Inflammatory macrophage treated with lipopolysaccharide for 1 hour (primary cell): ENCODE measurements at regions not wholly inside any gene's neighbourhood (a gene's known extent, or its start where the extent isn't known, plus 50 kb on each side); places are given as distances from the start of the nearest gene placed in this dataset.
"Not testable (repeated sequence)": the region's sequence is repeated elsewhere in the genome, so short reads cannot be mapped to it uniquely, and the experiment has no call there.

Experiments used
- DNase-seq, 2 donors: peaks; one replicate each; pipeline ENCODE4 v3.0.0-alpha.2; 2020 to 2022

- DNase-seq: peak; percentile 44 to 60
Observed at GRCh38 chr1:197985351-197985750, 68.2 kb downstream of the LHX9 start.

- no peak for DNase-seq
Observed at GRCh38 chr1:197986817-197987216, 69.6 kb downstream of the LHX9 start.

- DNase-seq: no peak
Observed at GRCh38 chr1:197987294-197987693, 70.1 kb downstream of the LHX9 start.

GRCh38 chr1:197988581-197988980 lies 71.4 kb downstream of the LHX9 start:
- DNase-seq: not testable (repeated sequence)

DNA sequence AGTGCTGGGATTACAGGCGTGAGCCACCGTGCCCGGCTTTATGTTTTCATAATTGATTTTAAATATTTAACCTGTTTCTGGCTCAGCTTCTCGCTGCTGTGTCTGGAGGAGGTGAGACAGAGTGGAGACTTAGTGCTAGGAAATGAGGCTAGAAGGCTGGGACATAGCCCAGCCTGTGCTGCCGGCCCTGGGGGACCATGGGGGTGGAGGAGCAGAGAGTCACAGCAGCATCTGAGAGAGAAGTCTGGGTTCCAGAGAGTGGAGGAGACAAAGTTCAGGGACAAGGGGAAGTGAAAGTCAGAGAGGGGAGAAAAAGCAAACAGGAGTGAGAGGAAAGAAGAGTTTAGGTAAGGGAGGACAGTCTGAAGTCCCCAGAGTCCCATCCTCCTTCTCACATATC lies 71.9 kb downstream of the LHX9 start:
- no peak for DNase-seq

DNA sequence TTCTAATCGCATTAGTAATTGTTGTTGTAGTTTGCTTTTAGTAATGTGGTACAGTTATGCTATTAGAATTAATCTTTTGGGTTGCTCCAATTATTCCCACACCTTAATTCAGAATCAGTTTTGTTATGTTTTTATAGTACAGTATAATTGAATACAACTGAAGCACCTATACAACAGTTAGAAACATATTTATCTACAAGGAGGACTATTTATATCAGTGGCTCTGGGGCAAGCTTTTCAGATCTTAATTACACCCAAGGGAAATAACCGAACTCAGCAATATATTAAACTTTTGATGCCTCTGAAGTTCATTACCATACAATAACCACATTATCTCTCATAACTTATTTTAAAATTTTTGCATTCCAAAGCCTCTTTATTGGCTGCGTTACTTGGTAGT lies 74.4 kb downstream of the LHX9 start:
- no peak for DNase-seq

DNA sequence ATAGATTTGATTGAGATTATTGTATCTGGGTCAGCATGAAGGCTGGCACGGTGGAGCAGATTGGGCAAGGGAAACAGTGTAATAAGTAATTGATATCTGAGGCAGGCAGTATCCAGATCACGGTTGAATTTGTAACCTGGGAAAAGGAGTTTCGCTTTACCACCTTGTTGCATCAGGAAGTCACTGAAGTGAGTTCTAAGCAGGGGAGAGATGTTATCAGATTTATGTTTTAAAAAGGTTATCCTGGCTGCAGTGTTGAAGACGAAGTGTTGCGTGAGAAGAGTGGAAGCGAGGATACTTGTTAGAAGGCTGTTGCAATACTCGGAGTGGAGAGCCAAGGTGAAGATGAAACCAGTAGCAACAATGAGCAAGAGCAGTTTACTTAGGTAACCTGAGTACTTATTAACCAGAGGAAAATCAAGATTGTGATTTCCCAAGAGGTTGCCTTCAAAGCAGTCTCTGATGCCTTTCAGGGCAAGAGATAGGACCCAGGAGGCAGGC lies 77.8 kb downstream of the LHX9 start:
- DNase-seq: no peak

GRCh38 chr1:197995408-197996258 lies 78.5 kb downstream of the LHX9 start:
- DNase-seq: no peak

- DNase-seq: not testable (repeated sequence)
Observed at GRCh38 chr1:197996259-197996512, 79.0 kb downstream of the LHX9 start.

GRCh38 chr1:197998110-197998509 lies 80.9 kb downstream of the LHX9 start:
- DNase-seq: no peak

- no peak for DNase-seq
Observed at GRCh38 chr1:198001776-198002408, 84.7 kb downstream of the LHX9 start.

DNA sequence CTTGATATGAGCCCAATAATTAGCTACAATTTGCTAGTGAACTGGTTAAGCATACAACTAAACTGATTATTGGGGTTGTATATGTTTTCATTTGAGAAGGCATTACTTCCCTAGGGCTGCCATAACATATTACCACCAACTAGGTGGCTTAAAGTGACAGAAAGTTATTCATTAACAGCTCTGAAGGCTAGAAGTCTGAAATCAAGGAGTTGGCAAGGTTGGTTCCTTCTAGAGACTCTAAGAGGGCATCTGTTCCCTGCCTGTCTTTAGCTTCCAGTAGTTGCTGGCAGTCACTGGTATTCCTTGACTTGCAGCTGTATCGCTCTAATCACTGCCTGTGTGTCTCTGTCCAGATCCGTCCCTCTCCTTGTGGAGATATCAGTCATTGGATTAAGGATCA lies 86.3 kb downstream of the LHX9 start:
- no peak for DNase-seq

DNA sequence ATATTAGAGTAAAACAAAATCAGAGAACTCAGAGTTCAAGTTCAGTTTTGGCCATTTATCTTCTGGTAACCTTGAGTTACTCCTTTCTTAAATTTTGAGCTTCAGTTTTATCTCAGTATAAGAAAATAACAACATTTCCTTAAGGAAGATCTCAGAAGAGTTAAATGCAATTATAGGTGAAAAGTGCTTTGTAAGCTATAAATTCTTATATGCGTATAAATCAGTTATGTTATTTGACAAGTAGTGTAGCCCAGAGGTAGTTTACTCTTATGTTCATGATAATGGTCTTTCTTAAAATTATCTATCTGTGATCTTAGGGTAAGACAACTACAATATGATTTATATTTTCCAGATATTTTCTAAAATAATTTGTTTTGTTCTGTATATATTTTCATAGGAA lies 89.8 kb downstream of the LHX9 start:
- no peak for DNase-seq

- DNase-seq: no peak
Observed at GRCh38 chr1:198007687-198008607, 90.8 kb downstream of the LHX9 start.

DNA sequence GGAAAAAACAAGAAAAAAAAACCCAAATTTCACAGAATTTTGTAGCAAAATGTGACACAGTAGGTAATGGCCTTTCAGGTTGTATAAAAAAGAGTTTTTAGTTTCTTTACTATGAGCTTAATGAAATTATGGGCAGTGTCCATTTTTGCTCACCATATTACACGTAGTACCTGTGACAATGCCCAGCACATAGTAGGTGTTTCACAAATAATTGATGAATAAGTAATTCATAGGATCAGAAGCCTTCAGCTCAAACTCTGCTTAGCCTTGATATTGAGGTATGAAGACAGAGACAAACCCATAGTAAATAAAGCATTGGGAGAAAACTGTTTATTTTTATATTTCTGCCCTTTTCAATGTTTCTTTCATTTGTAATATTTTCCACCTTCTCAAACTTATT lies 97.2 kb downstream of the LHX9 start:
- DNase-seq: no peak

DNA sequence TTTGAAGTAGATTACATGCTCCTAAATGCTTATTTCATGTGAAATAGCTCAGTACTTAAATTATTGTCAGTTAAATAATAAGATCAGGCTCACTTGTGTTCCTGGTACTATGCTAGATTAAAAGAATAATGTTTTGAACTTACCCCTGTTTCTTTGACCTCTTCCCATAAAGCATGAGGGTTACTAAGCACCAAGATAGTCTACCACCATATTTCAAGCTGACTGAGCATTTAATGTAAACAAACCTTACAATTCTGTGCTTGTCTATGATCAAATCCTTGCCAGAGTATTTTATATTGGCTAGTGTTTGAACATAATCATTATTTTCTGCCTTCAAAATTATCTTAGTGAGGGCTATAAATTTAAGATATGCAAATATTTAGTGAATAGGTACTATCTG lies 98.1 kb downstream of the LHX9 start:
- no peak for DNase-seq

DNA sequence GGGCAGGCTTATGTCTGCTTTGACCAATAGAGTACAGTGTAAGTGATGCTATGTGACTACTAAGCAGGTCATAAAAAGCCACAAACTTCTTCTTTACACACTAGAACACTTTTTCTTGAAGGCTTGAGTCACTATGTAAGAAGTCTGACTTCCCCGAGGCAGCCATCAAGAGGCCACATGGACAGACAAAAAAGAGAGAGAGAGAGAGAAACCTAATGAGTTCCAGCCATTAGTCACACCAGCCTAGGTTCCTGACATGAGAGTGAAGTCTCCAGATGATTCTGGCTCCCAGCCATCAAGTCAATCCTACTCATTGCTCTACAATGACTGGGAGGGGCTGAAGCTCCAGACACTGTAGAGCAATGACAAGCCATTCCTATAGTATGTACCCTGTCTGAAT lies 101.4 kb downstream of the LHX9 start:
- DNase-seq: no peak

DNA sequence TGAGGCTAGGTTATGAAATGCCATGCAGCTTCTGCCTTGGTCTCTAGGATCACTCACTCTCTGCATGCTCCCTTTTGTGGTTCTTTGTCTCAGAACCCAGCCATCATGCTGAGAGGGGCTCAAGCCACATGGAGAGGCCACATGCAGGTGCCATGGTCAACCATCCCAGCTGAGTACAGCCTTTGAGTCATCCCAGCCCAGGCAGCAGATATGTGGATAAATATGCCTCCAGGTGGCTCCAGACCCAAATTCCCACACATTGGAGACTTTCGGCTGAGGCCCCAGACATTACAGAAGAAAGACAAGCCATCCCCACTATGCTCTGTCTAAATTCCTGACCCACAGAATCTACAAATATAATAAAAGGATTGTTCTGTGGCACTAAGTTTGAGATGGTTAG lies 102.0 kb downstream of the LHX9 start:
- DNase-seq: no peak

- no peak for DNase-seq
Observed at GRCh38 chr1:198024336-198024735, 107.2 kb downstream of the LHX9 start.

- no peak for DNase-seq
Observed at GRCh38 chr1:198024782-198025181, 107.6 kb downstream of the LHX9 start.

DNA sequence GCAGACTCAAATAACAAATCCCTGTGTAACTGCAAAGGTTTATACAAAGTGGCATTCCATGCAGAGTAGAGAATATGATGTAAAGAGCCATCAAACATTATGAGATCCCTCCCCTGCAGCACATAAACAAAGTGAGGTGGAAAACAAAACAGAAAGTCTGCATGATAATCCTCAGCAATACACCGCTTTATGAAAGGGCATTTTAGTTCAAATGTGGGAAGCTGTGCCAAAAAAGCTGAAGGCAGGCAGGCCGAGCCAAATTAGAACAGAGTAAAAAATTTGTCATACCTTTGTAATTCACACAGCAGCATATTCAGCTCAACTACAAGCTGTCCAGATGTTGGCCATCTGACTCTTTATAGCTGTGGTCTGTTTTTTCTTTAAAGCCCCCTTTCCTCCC lies 113.5 kb downstream of the LHX9 start:
- DNase-seq: no peak

- no peak for DNase-seq
Observed at GRCh38 chr1:198031086-198031485, 113.9 kb downstream of the LHX9 start.

DNA sequence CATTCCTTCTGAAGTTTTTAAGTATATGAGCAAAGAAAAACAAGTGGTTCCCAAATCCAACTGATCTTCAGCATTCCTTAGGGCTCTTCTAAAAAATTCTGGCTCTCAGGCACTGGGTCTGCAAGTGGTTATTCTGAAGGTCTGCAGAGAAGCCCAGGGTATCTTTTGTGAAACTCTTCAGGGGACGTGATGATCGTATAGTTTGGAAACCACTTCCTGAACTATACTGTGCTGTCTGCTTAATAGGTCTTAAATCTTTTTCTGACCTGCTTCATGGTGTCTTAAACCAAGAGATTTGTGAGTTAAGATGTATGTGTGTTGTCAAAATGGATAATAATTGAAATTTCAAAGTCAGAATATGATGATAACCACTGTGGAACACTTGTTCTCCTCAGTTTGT lies 115.5 kb downstream of the LHX9 start:
- DNase-seq: no peak

GRCh38 chr1:198040880-198041279 lies 115.9 kb upstream of the NEK7 start:
- no peak for DNase-seq
